IMR-90 (cell line): ENCODE measurements at regions not wholly inside any gene's neighbourhood (a gene's known extent, or its start where the extent isn't known, plus 50 kb on each side); places are given as distances from the start of the nearest gene placed in this dataset.

ENCODE experiments used
- ATAC-seq: fragments of 200-7000 bp; cut with Tn5 transposase; 2 replicates; pipeline ENCODE4 v1.9.1; 2020; ENCODE audit warnings: low read depth, mild to moderate bottlenecking, moderate library complexity
- BruUV-seq: library from RNA; stranded (reverse); fragments of 400-500 nt; replicated peaks from 2 replicates; lab custom pipeline; 2021; lab: Mats Ljungman, UMichigan
- CTCF ChIA-PET: fragments of 300-600 bp; formaldehyde crosslinking; extraction: SDS; loops from one replicate; lab custom pipeline; 2021; ENCODE audit warnings: antibody characterized with exemption; lab: Yijun Ruan, JAX
- POLR2A ChIA-PET: fragments of 300-600 bp; sonication (Branson Sonifier 250); formaldehyde crosslinking; loops from one replicate; lab custom pipeline; 2022; ENCODE audit warnings: antibody characterized with exemption; ENCODE audit not compliant: unreplicated experiment; lab: Charles Lee
- DNase-seq: peaks from one replicate; pipeline ENCODE4 v3.0.0; 2013
- H2AFZ ChIP-seq: replicated peaks from 2 replicates; pipeline ENCODE3; 2013; ENCODE audit warnings: low read length, mild to moderate bottlenecking; ENCODE audit not compliant: poor library complexity
- H2AK5ac ChIP-seq: 2 replicates; pipeline ENCODE4 v1.6.1; 2013; ENCODE audit warnings: low read depth, low read length, inconsistent platforms
- H2AK9ac ChIP-seq: replicated peaks from 2 replicates; pipeline ENCODE3; 2013; ENCODE audit warnings: mild to moderate bottlenecking, low read depth, low read length, moderate library complexity; ENCODE audit not compliant: poor library complexity
- H2BK120ac ChIP-seq: 2 replicates; pipeline ENCODE4 v1.6.1; 2013; ENCODE audit warnings: low read depth, low read length, inconsistent platforms
- H2BK15ac ChIP-seq: 3 replicates; pipeline ENCODE4 v1.6.1; 2013; ENCODE audit warnings: low read depth, low read length, inconsistent platforms
- H2BK20ac ChIP-seq: 2 replicates; pipeline ENCODE4 v1.6.1; 2013; ENCODE audit warnings: low read depth, mild to moderate bottlenecking, inconsistent platforms, low read length, moderate library complexity
- H2BK5ac ChIP-seq: 2 replicates; pipeline ENCODE4 v1.6.1; 2013; ENCODE audit warnings: mild to moderate bottlenecking, low read depth, low read length, inconsistent platforms; ENCODE audit not compliant: poor library complexity, severe bottlenecking
- H3K14ac ChIP-seq: replicated peaks from 2 replicates; pipeline ENCODE4 v1.6.1; 2013; ENCODE audit warnings: low read depth, low read length, inconsistent platforms
- H3K18ac ChIP-seq: 2 replicates; pipeline ENCODE4 v1.6.1; 2013; ENCODE audit warnings: low read depth, low read length, control low read depth
- H3K23ac ChIP-seq: 2 replicates; pipeline ENCODE4 v1.6.1; 2013; ENCODE audit warnings: low read depth, low read length, inconsistent platforms
- H3K27ac ChIP-seq: 2 replicates; pipeline ENCODE4 v1.5.1; 2013; ENCODE audit warnings: mild to moderate bottlenecking, control low read depth, low read length; ENCODE audit not compliant: insufficient read depth
- H3K27me3 ChIP-seq: 2 replicates; pipeline ENCODE4 v1.6.1; 2013; ENCODE audit warnings: low read length; ENCODE audit not compliant: control insufficient read depth, insufficient read depth
- H3K36me3 ChIP-seq: 2 replicates; pipeline ENCODE4 v1.6.1; 2013; ENCODE audit warnings: low read length, mixed read lengths; ENCODE audit not compliant: control insufficient read depth, insufficient read depth
- H3K4ac ChIP-seq: 2 replicates; pipeline ENCODE4 v1.6.1; 2013; ENCODE audit warnings: low read depth, low read length, inconsistent platforms
- H3K4me1 ChIP-seq: 2 replicates; pipeline ENCODE4 v1.6.1; 2013; ENCODE audit warnings: low read length, mixed read lengths; ENCODE audit not compliant: control insufficient read depth, insufficient read depth
- H3K4me2 ChIP-seq: 2 replicates; pipeline ENCODE4 v1.6.1; 2013; ENCODE audit warnings: low read depth, mild to moderate bottlenecking, control low read depth, low read length, moderate library complexity
- H3K4me3 ChIP-seq: 2 replicates; pipeline ENCODE4 v1.5.1; 2013; ENCODE audit warnings: low read depth, mild to moderate bottlenecking, control low read depth, low read length, moderate library complexity; ENCODE audit not compliant: insufficient read depth
- H3K56ac ChIP-seq: 2 replicates; pipeline ENCODE4 v1.6.1; 2013; ENCODE audit warnings: low read length, inconsistent platforms; ENCODE audit not compliant: insufficient read depth; ENCODE audit errors: extremely low read depth
- H3K79me1 ChIP-seq, 2 experiments: 2 replicates each; pipeline ENCODE4 v1.6.1; 2013; ENCODE audit warnings: low read length in 2 of 2, inconsistent platforms in 1 of 2, low read depth in 1 of 2
- H3K9ac ChIP-seq: 2 replicates; pipeline ENCODE4 v1.6.1; 2013; ENCODE audit warnings: low read depth, low read length, control low read depth
- H3K9me1 ChIP-seq: 2 replicates; pipeline ENCODE4 v1.6.1; 2013; ENCODE audit warnings: low read length, inconsistent platforms; ENCODE audit not compliant: insufficient read depth
- H3K9me3 ChIP-seq: 2 replicates; pipeline ENCODE4 v1.6.1; 2013; ENCODE audit warnings: low read length; ENCODE audit not compliant: control insufficient read depth, insufficient read depth
- H4K20me1 ChIP-seq: 2 replicates; pipeline ENCODE4 v1.6.1; 2013; ENCODE audit warnings: low read length, inconsistent platforms; ENCODE audit not compliant: insufficient read depth
- H4K5ac ChIP-seq: 2 replicates; pipeline ENCODE4 v1.6.1; 2013; ENCODE audit warnings: mild to moderate bottlenecking, low read depth, low read length, control low read depth
- H4K8ac ChIP-seq, 2 experiments: 2 replicates each; pipeline ENCODE4 v1.6.1; 2013; ENCODE audit warnings: low read depth in 2 of 2, low read length in 2 of 2, control low read depth in 1 of 2, inconsistent platforms in 1 of 2
- H4K91ac ChIP-seq: 2 replicates; pipeline ENCODE4 v1.6.1; 2013; ENCODE audit warnings: low read depth, low read length, inconsistent platforms; ENCODE audit not compliant: insufficient read depth
- BHLHE40 ChIP-seq: fragments of 150-350 bp; IDR thresholded peaks from 2 replicates; pipeline ENCODE4 v1.6.1; 2016; ENCODE audit warnings: mild to moderate bottlenecking, low read depth, low read length
- CEBPB ChIP-seq: IDR thresholded peaks from 2 replicates; pipeline ENCODE4 v1.6.1; 2012; ENCODE audit warnings: low read depth, low read length, improper control_type of control experiment
- CHD1 ChIP-seq: IDR thresholded peaks from 2 replicates; pipeline ENCODE4 v1.6.1; 2012; ENCODE audit warnings: low read depth, low read length, improper control_type of control experiment
- FOS ChIP-seq: fragments of 150-350 bp; IDR thresholded peaks from 2 replicates; pipeline ENCODE4 v1.6.1; 2016; ENCODE audit warnings: low read depth, low read length
- MAFK ChIP-seq: IDR thresholded peaks from 2 replicates; pipeline ENCODE4 v1.6.1; 2012; ENCODE audit warnings: low read depth, low read length, improper control_type of control experiment
- NFE2L2 ChIP-seq: fragments of 150-350 bp; IDR thresholded peaks from 2 replicates; pipeline ENCODE4 v1.6.1; 2016; ENCODE audit warnings: low read depth, mild to moderate bottlenecking, low read length
- POLR2A ChIP-seq: IDR thresholded peaks from 2 replicates; pipeline ENCODE4 v1.6.1; 2012; ENCODE audit warnings: mild to moderate bottlenecking, low read depth, low read length
- RAD21 ChIP-seq: IDR thresholded peaks from 2 replicates; pipeline ENCODE4 v1.6.1; 2012; ENCODE audit warnings: low read length, improper control_type of control experiment
- RCOR1 ChIP-seq: IDR thresholded peaks from 2 replicates; pipeline ENCODE4 v1.6.1; 2012; ENCODE audit warnings: mild to moderate bottlenecking, low read length, improper control_type of control experiment; ENCODE audit not compliant: insufficient replicate concordance
- RFX5 ChIP-seq: IDR thresholded peaks from 2 replicates; pipeline ENCODE4 v1.8.0; 2012; ENCODE audit warnings: low read depth, mild to moderate bottlenecking, low read length, moderate library complexity
- SMC3 ChIP-seq: fragments of 150-350 bp; IDR thresholded peaks from 2 replicates; pipeline ENCODE4 v1.6.1; 2016; ENCODE audit warnings: low read depth, mild to moderate bottlenecking, antibody characterized with exemption, low read length, moderate library complexity
- USF2 ChIP-seq: fragments of 150-350 bp; IDR thresholded peaks from 2 replicates; pipeline ENCODE4 v1.6.1; 2017; ENCODE audit warnings: mild to moderate bottlenecking, antibody characterized with exemption, low read length, low read depth
- WGBS, 2 experiments: methylation state at CpG; one replicate each; pipeline versions ENCODE4 v1.1.5 to v1.1.7; 2013; ENCODE audit warnings: missing lambda C conversion rate in 2 of 2; ENCODE audit not compliant: insufficient read length in 1 of 2; ENCODE audit errors: extremely low coverage in 2 of 2; 5-methylcytosine and 5-hydroxymethylcytosine counted together
- dilution Hi-C: fragments of 300-500 bp; cut with HindIII; formaldehyde crosslinking; loops from one replicate; pipeline ENCODE4 v1.14.3; 2018; ENCODE audit warnings: low sequenced_read_pairs; ENCODE audit not compliant: unreplicated experiment
- in situ Hi-C: fragments of 300-500 bp; cut with MboI; formaldehyde crosslinking; loops from 3 replicates; pipeline ENCODE4 v1.14.3; 2019; ENCODE audit warnings: low sequenced_read_pairs, inconsistent platforms, mixed read lengths
- intact Hi-C: fragments of 100-400 bp; cut with micrococcal nuclease; formaldehyde crosslinking; loops from 2 replicates; pipeline ENCODE4 v1.10.0; 2022
- TF ChIP-seq, protein P1 (sequence below): fragments of 150-350 bp; IDR thresholded peaks from 2 replicates; pipeline ENCODE4 v1.6.1; 2016; ENCODE audit warnings: low read depth, mild to moderate bottlenecking, low read length, moderate library complexity, borderline replicate concordance

DNA sequence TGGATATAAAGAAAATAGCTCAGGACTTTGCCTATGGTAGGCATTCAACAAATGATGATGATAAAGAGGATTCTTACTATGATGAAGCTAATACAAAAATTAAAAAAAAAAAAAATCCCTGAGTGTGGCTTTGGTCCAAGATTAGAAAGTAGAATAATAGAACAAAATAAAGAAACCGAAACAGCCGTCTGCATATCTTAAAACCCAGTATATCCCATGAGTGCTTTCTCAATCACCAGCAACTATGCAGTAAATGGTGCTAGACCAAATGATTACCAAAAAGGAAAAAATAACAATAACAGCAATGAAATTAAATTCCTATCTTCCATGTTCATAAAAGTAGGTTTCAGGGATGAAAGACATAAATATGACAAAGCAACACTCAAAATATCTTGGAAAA, 59.3 kb upstream of the DCC start:
- no peak overlapping the region for H3K27ac ChIP-seq
- POLR2A ChIA-PET, result no interaction called here
- H2BK15ac ChIP-seq, result no peak overlapping the region
- dilution Hi-C loops, result no loop called here
- peaks cover 3% of the 10 kb centered on the region; the same call in 1 of the 2 replicates for H3K9me3 ChIP-seq
- no peak overlapping the region for H3K9ac ChIP-seq
- CTCF ChIA-PET, result no interaction called here
- ATAC-seq (no peak), DNase-seq (no peak)
- no peak overlapping the region for H3K14ac ChIP-seq
- no peak overlapping the region for H4K91ac ChIP-seq
- no peaks in the 10 kb centered on the region for H3K36me3 ChIP-seq
- H3K4me1 ChIP-seq, result no peaks in the 10 kb centered on the region
- no peaks in the 10 kb centered on the region for H3K9me1 ChIP-seq
- H3K4ac ChIP-seq, result no peak overlapping the region
- H2BK120ac ChIP-seq, result no peak overlapping the region
- TF ChIP-seq NFE2L2, result no peak
- TF ChIP-seq FOS, result no peak
- TF ChIP-seq RCOR1, result no peak
- no peak for TF ChIP-seq RAD21
- no peak for TF ChIP-seq CHD1
- TF ChIP-seq USF2, result no peak
- TF ChIP-seq, protein P1, sequence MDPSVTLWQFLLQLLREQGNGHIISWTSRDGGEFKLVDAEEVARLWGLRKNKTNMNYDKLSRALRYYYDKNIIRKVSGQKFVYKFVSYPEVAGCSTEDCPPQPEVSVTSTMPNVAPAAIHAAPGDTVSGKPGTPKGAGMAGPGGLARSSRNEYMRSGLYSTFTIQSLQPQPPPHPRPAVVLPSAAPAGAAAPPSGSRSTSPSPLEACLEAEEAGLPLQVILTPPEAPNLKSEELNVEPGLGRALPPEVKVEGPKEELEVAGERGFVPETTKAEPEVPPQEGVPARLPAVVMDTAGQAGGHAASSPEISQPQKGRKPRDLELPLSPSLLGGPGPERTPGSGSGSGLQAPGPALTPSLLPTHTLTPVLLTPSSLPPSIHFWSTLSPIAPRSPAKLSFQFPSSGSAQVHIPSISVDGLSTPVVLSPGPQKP, result no peak
- TF ChIP-seq CEBPB, result no peak
- no peak for TF ChIP-seq BHLHE40
- no peak for TF ChIP-seq MAFK
- TF ChIP-seq SMC3, result no peak
- no peak for TF ChIP-seq RFX5
- TF ChIP-seq POLR2A, result no peak
- no peak overlapping the region for H2AFZ ChIP-seq
- no CpG with 5 or more reads among the region's 2 CpGs for WGBS, 2 experiments
- no peak overlapping the region for H3K4me2 ChIP-seq
- H3K18ac ChIP-seq, result no peak overlapping the region
- H3K4me3 ChIP-seq, result no peak overlapping the region
- no peak overlapping the region for H2BK5ac ChIP-seq
- H4K8ac ChIP-seq, result no peak overlapping the region
- no peaks in the 10 kb centered on the region for H4K20me1 ChIP-seq
- BruUV-seq, result no TSS peak
- no peaks in the 10 kb centered on the region for H3K79me1 ChIP-seq
- no peak overlapping the region for H2AK5ac ChIP-seq
- H4K5ac ChIP-seq, result no peak overlapping the region
- in situ Hi-C loops, result no loop called here
- intact Hi-C loops, result no loop called here
- H3K27me3 ChIP-seq, result no peaks in the 10 kb centered on the region
- H3K56ac ChIP-seq, result no peak overlapping the region
- H2AK9ac ChIP-seq, result no peak overlapping the region
- no peak overlapping the region for H3K23ac ChIP-seq
- H2BK20ac ChIP-seq, result no peak overlapping the region
